Neural progenitor cell (in vitro differentiated cells): ENCODE measurements at regions not wholly inside any gene's neighbourhood (a gene's known extent, or its start where the extent isn't known, plus 50 kb on each side); places are given as distances from the start of the nearest gene placed in this dataset.

Source experiments
- DNase-seq: peaks from one replicate; pipeline ENCODE4 v3.0.0-alpha.2; 2016; ENCODE audit warnings: low spot score
- H2AFZ ChIP-seq: fragments of 200-600 bp; sonication (generic); replicated peaks from 2 replicates; pipeline ENCODE4 v1.6.1; 2016; ENCODE audit warnings: antibody characterized with exemption
- H3F3A ChIP-seq: fragments of 200-600 bp; sonication (generic); 2 replicates; pipeline ENCODE4 v1.6.1; 2016; ENCODE audit warnings: antibody characterized with exemption, low read depth
- H3K27ac ChIP-seq: fragments of 200-600 bp; sonication (generic); 2 replicates; pipeline ENCODE4 v1.5.1; 2016; ENCODE audit warnings: mild to moderate bottlenecking
- H3K27me3 ChIP-seq: fragments of 200-600 bp; sonication (generic); 2 replicates; pipeline ENCODE4 v1.6.1; 2016; ENCODE audit warnings: mild to moderate bottlenecking, moderate library complexity
- H3K36me3 ChIP-seq: fragments of 200-600 bp; sonication (generic); 2 replicates; pipeline ENCODE4 v1.5.1; 2016
- H3K4me1 ChIP-seq: fragments of 200-600 bp; sonication (generic); 2 replicates; pipeline ENCODE4 v1.6.1; 2016; ENCODE audit warnings: mixed run types
- H3K4me2 ChIP-seq: fragments of 200-600 bp; sonication (generic); 2 replicates; pipeline ENCODE4 v1.6.1; 2016
- H3K4me3 ChIP-seq: fragments of 200-600 bp; sonication (generic); 2 replicates; pipeline ENCODE4 v1.5.1; 2016
- H3K79me2 ChIP-seq: fragments of 200-600 bp; sonication (generic); 2 replicates; pipeline ENCODE4 v1.6.1; 2016; ENCODE audit warnings: low read depth
- H3K9ac ChIP-seq: fragments of 200-600 bp; sonication (generic); 2 replicates; pipeline ENCODE4 v1.6.1; 2016
- H3K9me3 ChIP-seq: fragments of 200-600 bp; sonication (generic); 2 replicates; pipeline ENCODE4 v1.5.1; 2016; ENCODE audit warnings: low read depth
- H4K20me1 ChIP-seq: fragments of 200-600 bp; sonication (generic); 2 replicates; pipeline ENCODE4 v1.6.1; 2016; ENCODE audit warnings: low read depth
- H3K27ac Mint-ChIP-seq: 3 replicates; pipeline ENCODE4 v1.8.0; 2021; ENCODE audit warnings: mixed read lengths
- H3K27me3 Mint-ChIP-seq: 2 replicates; pipeline ENCODE4 v1.8.0; 2022; ENCODE audit warnings: low read depth, mild to moderate bottlenecking, inconsistent platforms, moderate library complexity, mixed read lengths; ENCODE audit not compliant: insufficient read depth
- H3K36me3 Mint-ChIP-seq: 3 replicates; pipeline ENCODE4 v1.8.0; 2021; ENCODE audit warnings: mixed read lengths
- H3K4me1 Mint-ChIP-seq: 3 replicates; pipeline ENCODE4 v1.8.0; 2021; ENCODE audit warnings: mixed read lengths
- H3K4me3 Mint-ChIP-seq: 3 replicates; pipeline ENCODE4 v1.8.0; 2021; ENCODE audit warnings: mild to moderate bottlenecking, moderate library complexity, mixed read lengths
- H3K9me3 Mint-ChIP-seq: 3 replicates; pipeline ENCODE4 v1.8.0; 2020; ENCODE audit warnings: mixed read lengths
- CTCF ChIP-seq: fragments of 200-600 bp; sonication (generic); IDR thresholded peaks from 2 replicates; pipeline ENCODE4 v1.5.1; 2017; ENCODE audit warnings: antibody characterized with exemption, mild to moderate bottlenecking
- EZH2 ChIP-seq: fragments of 200-600 bp; sonication (generic); IDR thresholded peaks from 2 replicates; pipeline ENCODE4 v1.6.1; 2017; ENCODE audit warnings: antibody characterized with exemption, mild to moderate bottlenecking, moderate library complexity
- EZH2phosphoT487 ChIP-seq: fragments of 200-600 bp; sonication (generic); IDR thresholded peaks from 2 replicates; pipeline ENCODE4 v1.6.1; 2017; ENCODE audit warnings: antibody characterized with exemption

DNA sequence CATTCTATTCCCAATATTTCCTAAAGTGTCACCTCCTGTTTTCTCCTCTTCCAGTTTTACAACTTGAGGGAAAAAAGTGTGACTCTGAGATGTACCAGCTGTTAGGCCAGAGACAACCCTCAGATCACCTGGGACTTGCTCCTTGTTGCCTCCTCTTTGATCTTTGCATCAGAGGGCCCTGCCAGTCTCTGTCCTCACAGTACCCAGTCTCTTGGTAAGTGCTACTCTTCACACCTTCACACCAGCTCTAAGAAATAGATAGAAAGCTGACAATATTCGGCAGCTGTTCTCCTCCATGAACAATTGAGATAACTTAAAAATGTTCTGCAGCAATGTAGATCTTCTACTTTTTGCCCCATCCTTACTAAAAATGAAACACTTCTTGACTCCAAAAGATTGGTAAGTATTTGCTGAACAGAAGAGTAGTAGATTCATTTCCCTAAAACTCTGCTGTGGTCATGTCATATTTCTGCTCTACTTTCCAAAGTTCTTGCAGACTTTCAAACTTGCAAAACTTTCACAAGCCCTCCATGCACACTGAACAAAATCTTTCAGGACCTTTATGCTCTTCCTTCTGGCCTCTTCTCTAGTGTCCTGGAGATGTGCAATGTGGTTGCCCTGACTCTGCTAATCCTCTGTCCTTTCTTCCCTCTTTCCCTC is 188.6 kb downstream of the SNX18 start:
- Histone ChIP-seq H4K20me1 (no peaks in the 10 kb centered on the region), H2AFZ (no peak overlapping the region), H3K79me2 (no peaks in the 10 kb centered on the region), H3K27me3 (peaks cover 22% of the 10 kb centered on the region), H3K9me3 (no peaks in the 10 kb centered on the region), H3K36me3 (no peaks in the 10 kb centered on the region), H3K27ac (no peak overlapping the region), H3K4me3 (no peak overlapping the region), H3K4me2 (no peak overlapping the region), H3K9ac (no peak overlapping the region), H3F3A (peaks cover 15% of the 10 kb centered on the region), H3K4me1 (peaks cover 20% of the 10 kb centered on the region)
- H3K27ac Mint-ChIP-seq, result no peak overlapping the region
- no peaks in the 10 kb centered on the region for H3K27me3 Mint-ChIP-seq
- DNase-seq, result no peak
- no peak overlapping the region for H3K4me3 Mint-ChIP-seq
- TF ChIP-seq EZH2phosphoT487 (no peak), CTCF (no peak), EZH2 (no peak)
- H3K36me3 Mint-ChIP-seq, result no peaks in the 10 kb centered on the region
- H3K9me3 Mint-ChIP-seq, result no peaks in the 10 kb centered on the region
- peaks cover 26% of the 10 kb centered on the region for H3K4me1 Mint-ChIP-seq

DNA sequence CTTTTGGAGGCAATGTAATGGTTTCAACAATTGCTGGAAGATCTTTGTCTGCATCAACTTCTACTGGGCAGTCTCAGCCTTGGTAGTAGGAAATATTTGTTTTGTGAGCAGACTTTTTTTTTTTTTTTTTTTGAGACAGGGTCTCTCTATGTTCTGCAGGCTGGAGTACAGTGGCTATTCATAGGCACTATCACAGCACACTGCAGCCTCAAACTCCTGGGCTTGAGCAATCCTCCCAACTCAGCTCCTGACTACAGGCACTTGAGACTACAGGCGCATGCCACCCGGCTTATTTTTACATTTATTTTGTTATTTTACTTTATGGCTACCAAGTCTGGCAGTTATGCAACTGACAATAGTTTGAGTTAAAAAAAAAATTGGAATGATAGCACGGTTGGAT is 187.3 kb downstream of the SNX18 start:
- peaks cover 26% of the 10 kb centered on the region for H3K4me1 Mint-ChIP-seq

GRCh38 chr5:54704333-54704732 is 186.8 kb downstream of the SNX18 start:
- Histone ChIP-seq H3K27me3 (peaks cover 22% of the 10 kb centered on the region), H2AFZ (no peak overlapping the region), H3K4me3 (no peak overlapping the region), H3K27ac (no peak overlapping the region), H4K20me1 (no peaks in the 10 kb centered on the region), H3K79me2 (no peaks in the 10 kb centered on the region), H3F3A (peaks cover 15% of the 10 kb centered on the region), H3K4me1 (peaks cover 20% of the 10 kb centered on the region), H3K9me3 (no peaks in the 10 kb centered on the region), H3K9ac (no peak overlapping the region), H3K36me3 (no peaks in the 10 kb centered on the region), H3K4me2 (no peak overlapping the region)
- Mint-ChIP-seq H3K9me3 (no peaks in the 10 kb centered on the region), H3K4me1 (peaks cover 26% of the 10 kb centered on the region), H3K27ac (no peak overlapping the region), H3K4me3 (no peak overlapping the region), H3K36me3 (no peaks in the 10 kb centered on the region), H3K27me3 (no peaks in the 10 kb centered on the region)
- DNase-seq, result no peak
- TF ChIP-seq EZH2phosphoT487 (no peak), CTCF (no peak), EZH2 (no peak)

More for the DNA sequence above, 187.3 kb downstream of the SNX18 start:
- Histone ChIP-seq H3F3A (peaks cover 15% of the 10 kb centered on the region), H3K4me2 (no peak overlapping the region), H3K36me3 (no peaks in the 10 kb centered on the region), H2AFZ (no peak overlapping the region), H4K20me1 (no peaks in the 10 kb centered on the region), H3K27me3 (peaks cover 22% of the 10 kb centered on the region), H3K4me1 (peaks cover 20% of the 10 kb centered on the region), H3K9me3 (no peaks in the 10 kb centered on the region), H3K79me2 (no peaks in the 10 kb centered on the region), H3K9ac (no peak overlapping the region), H3K4me3 (no peak overlapping the region), H3K27ac (no peak overlapping the region)
- TF ChIP-seq CTCF (no peak), EZH2 (no peak), EZH2phosphoT487 (no peak)
- Mint-ChIP-seq H3K27me3 (no peaks in the 10 kb centered on the region), H3K27ac (no peak overlapping the region), H3K9me3 (no peaks in the 10 kb centered on the region), H3K36me3 (no peaks in the 10 kb centered on the region), H3K4me3 (no peak overlapping the region)
- no peak for DNase-seq
